Thyroid gland (tissue), 4 donors: ENCODE measurements at regions not wholly inside any gene's neighbourhood (a gene's known extent, or its start where the extent isn't known, plus 50 kb on each side); places are given as distances from the start of the nearest gene placed in this dataset.
A peak's percentile ranks its signal among the peaks of the same experiment; 100 is the strongest.

Experiments
- DNase-seq, 2 donors: peaks; one replicate each; pipeline ENCODE4 v3.0.0-alpha.2; 2019
- H3K27ac ChIP-seq, 3 donors: fragments of 200-600 bp; sonication (generic); 1 replicate in 2 of 3; 2 replicates in 1 of 3; pipeline ENCODE4 v1.5.1; 2016 to 2019; ENCODE audit warnings: mild to moderate bottlenecking in 1 of 3, moderate library complexity in 1 of 3
- H3K27me3 ChIP-seq: fragments of 200-600 bp; sonication (generic); one replicate; pipeline ENCODE4 v1.5.1; 2019
- H3K36me3 ChIP-seq, 2 donors: fragments of 200-600 bp; sonication (generic); one replicate each; pipeline ENCODE4 v1.5.1; 2016 to 2019
- H3K4me1 ChIP-seq, 2 donors: fragments of 200-600 bp; sonication (generic); one replicate each; pipeline ENCODE4 v1.5.1; 2017 to 2019
- H3K4me3 ChIP-seq, 3 donors: fragments of 200-600 bp; sonication (generic); replicated peaks in 1 of 3; 1 replicate in 2 of 3; 2 replicates in 1 of 3; pipeline ENCODE4 v1.5.1; 2016; ENCODE audit warnings: mild to moderate bottlenecking in 1 of 3
- H3K9me3 ChIP-seq: fragments of 200-600 bp; sonication (generic); one replicate; pipeline ENCODE4 v1.5.1; 2017
- CTCF ChIP-seq, 6 experiments: fragments of 200-600 bp in 3 of 6; fragments of 450-650 bp in 3 of 6; sonication (generic) in 3 of 6; IDR thresholded peaks; one replicate each; pipeline ENCODE4 v1.5.1; 2016 to 2019; ENCODE audit warnings: antibody characterized with exemption in 6 of 6, mild to moderate bottlenecking in 2 of 6, inconsistent platforms in 1 of 6, moderate library complexity in 1 of 6
- POLR2A ChIP-seq, 2 donors: fragments of 450-650 bp; IDR thresholded peaks; one replicate each; pipeline ENCODE4 v1.6.1; 2017; ENCODE audit warnings: antibody characterized with exemption in 2 of 2, mild to moderate bottlenecking in 2 of 2, moderate library complexity in 1 of 2
- whole genome bisulfite sequencing, 2 donors: methylation state at CpG; one replicate each; pipeline ENCODE4 v1.1.5; 2017; 5-methylcytosine and 5-hydroxymethylcytosine counted together
- intact Hi-C: fragments of 100-400 bp; cut with DNase I; formaldehyde crosslinking; loops from one replicate; pipeline ENCODE4 v1.15.1; 2023

- intact Hi-C loops = no loop called here
- Histone ChIP-seq H3K27me3 (no peaks in the 10 kb centered on the region), H3K36me3 (no peaks in the 10 kb centered on the region), H3K9me3 (no peaks in the 10 kb centered on the region), H3K4me3 (no peak overlapping the region), H3K4me1 (no peaks in the 10 kb centered on the region), H3K27ac (no peak overlapping the region)
- WGBS, 2 donors = 78 to 83% methylated on average over 4 of the region's 4 CpGs
- no peak for DNase-seq
- TF ChIP-seq CTCF (IDR thresholded peaks at IDR 0.05) = no peak
- TF ChIP-seq POLR2A (IDR thresholded peaks at IDR 0.05) = no peak
Observed at GRCh38 chr3:72595376-72595775, 252.9 kb downstream of the SHQ1 start.

DNA sequence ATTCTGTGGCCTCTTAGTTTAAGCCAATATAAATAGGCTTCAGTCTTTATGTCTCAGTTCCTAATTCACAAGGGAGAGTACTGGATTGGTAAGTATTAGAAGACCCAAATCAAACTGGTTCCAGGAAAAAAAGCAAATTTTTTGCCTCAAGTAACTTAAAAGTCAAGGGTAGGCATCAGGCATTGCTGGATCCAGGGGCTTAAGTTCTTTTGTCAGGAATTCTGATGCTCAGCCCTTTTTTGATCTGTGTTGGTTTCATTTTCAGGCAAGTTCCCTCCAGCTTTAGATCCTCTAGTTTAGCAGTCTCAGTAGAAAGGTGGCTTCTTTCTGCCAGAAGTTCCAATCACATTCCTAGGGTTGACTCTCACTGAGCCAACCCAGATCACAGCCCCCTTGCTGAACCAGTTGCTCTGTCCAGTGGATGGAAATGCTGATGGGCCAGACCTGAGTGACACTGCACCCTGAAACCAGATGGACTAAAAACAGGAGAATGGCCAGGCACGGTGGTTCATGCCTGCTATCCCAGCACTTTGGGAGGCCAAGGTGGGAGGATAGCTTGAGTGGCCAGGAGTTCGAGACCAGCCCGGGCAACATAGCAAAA, 253.5 kb downstream of the SHQ1 start:
- WGBS, 2 donors = 100% methylated on average over 3 of the region's 3 CpGs
- Histone ChIP-seq H3K4me1 (no peaks in the 10 kb centered on the region), H3K4me3 (no peak overlapping the region), H3K36me3 (no peaks in the 10 kb centered on the region), H3K9me3 (no peaks in the 10 kb centered on the region), H3K27ac (no peak overlapping the region), H3K27me3 (no peaks in the 10 kb centered on the region)
- no peak for DNase-seq
- no peak for TF ChIP-seq CTCF (IDR thresholded peaks at IDR 0.05)
- TF ChIP-seq POLR2A (IDR thresholded peaks at IDR 0.05) = no peak
- intact Hi-C loops = no loop called here

- no peak overlapping the region for H3K4me3 ChIP-seq
- WGBS, 2 donors = 86 to 88% methylated on average over 5 of the region's 5 CpGs
- H3K36me3 ChIP-seq = no peaks in the 10 kb centered on the region
- no peak for DNase-seq
- H3K27ac ChIP-seq = no peak overlapping the region
- TF ChIP-seq CTCF (IDR thresholded peaks at IDR 0.05) = no peak
- no peak for TF ChIP-seq POLR2A (IDR thresholded peaks at IDR 0.05)
- no peaks in the 10 kb centered on the region for H3K4me1 ChIP-seq
- no peaks in the 10 kb centered on the region for H3K9me3 ChIP-seq
- H3K27me3 ChIP-seq = no peaks in the 10 kb centered on the region
- intact Hi-C loops = no loop called here
Observed at GRCh38 chr3:72593881-72594397, 254.3 kb downstream of the SHQ1 start.

DNA sequence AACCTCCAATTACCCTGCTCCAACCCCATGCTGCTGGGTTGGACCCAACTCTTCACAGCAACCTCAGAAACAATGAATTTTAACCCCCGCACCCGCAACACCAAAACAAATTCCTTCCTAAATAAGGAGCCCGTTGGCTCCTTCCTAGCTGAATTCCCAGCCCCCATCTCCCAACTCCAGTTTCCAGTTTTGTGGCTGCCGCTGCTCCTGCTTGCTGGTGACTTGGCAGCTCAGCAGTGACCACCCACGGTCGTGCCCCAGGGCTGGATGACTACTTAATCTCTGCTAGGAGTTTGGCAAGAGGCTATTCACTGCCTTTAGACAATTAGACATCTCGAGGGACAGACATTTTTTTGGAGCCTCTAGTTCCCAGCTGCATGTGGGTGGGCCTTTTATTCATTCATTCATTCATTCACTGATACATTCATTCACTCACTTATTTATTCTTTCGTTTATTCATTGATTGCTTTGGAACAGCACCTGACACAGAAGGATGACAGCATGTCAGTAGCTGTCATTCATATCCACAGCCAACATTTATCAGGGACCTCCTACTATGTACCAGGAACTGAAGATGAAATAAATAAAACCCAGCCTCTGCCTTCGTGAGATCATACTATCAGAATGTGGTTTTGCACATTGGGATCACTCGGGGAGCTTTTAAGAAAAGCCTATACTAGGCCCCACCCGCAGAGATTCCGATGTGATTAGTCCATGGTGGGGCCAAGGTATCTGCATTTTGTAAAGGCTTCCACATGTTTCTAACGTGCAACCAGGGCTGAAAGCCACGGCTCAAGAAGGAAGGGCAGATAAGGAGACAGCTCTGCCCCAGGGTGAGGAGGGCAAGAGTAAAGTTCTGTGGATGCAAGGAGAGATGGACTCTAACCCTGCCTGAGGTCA, 256.5 kb downstream of the SHQ1 start:
- TF ChIP-seq POLR2A (IDR thresholded peaks at IDR 0.05) = no peak
- no peak for TF ChIP-seq CTCF (IDR thresholded peaks at IDR 0.05)
- no peaks in the 10 kb centered on the region for H3K27me3 ChIP-seq
- no peaks in the 10 kb centered on the region for H3K36me3 ChIP-seq
- no peaks in the 10 kb centered on the region for H3K4me1 ChIP-seq
- no peak overlapping the region for H3K4me3 ChIP-seq
- DNase-seq = peak; percentile 5 to 14
- no peak overlapping the region for H3K27ac ChIP-seq
- WGBS, 2 donors = 65 to 73% methylated on average over 14 of the region's 14 CpGs
- no peaks in the 10 kb centered on the region for H3K9me3 ChIP-seq
- intact Hi-C loops = no loop called here

DNA sequence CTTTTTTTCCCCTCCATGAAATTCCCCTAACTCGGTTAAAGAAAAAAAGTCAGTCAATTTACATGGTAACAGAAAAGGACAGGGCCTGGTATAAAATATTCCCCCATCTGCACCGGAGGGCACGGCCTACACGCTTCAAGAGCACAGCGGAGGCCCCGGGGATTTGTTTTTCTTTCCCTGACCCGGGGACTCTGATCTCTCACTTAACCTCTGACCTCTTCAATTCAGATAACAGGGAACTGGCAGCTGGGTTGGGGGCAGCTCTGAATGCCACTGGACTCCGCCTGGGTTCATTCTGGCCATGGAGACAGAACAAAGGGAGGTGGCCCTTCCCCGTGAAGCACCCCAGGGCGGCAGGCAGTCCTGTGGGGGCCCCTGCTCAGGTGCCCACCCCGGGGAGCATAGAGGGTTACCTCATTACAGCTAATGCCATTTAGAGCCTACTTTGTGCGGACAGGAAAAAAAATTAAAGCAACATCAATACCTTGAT, 257.5 kb downstream of the SHQ1 start:
- intact Hi-C loops = no loop called here
- Histone ChIP-seq H3K27ac (no peak overlapping the region), H3K36me3 (no peaks in the 10 kb centered on the region), H3K27me3 (no peaks in the 10 kb centered on the region), H3K4me1 (no peaks in the 10 kb centered on the region), H3K4me3 (no peak overlapping the region), H3K9me3 (no peaks in the 10 kb centered on the region)
- no peak for TF ChIP-seq CTCF (IDR thresholded peaks at IDR 0.05)
- TF ChIP-seq POLR2A (IDR thresholded peaks at IDR 0.05) = no peak
- WGBS, 2 donors = 81 to 82% methylated on average over 12 of the region's 12 CpGs
- DNase-seq = no peak
